RPMI8226 (cell line): ENCODE measurements at regions not wholly inside any gene's neighbourhood (a gene's known extent, or its start where the extent isn't known, plus 50 kb on each side); places are given as distances from the start of the nearest gene placed in this dataset.

ENCODE experiments used
- DNase-seq: peaks from one replicate; pipeline ENCODE4 v3.0.0-alpha.2; 2015

DNA sequence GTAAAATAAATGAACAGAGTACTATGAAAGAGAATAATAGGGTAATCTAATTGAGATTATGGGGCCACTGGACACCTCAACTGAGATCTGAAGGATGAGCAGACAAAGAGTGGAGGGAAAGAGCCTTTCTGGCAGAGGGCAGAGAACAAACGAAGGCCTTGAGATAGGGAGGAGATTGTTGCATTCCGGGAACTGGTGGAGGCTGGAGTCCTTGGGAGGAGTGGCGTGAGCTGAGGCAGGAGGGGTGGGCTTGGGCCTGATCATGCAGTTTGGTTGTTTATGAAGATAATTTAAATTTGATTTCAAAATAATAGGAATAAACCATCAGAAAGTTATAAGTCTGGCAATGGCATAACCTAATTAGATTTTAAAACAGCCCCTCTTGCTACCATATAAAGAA is 59.5 kb upstream of the GALNT15 start:
- no peak for DNase-seq

DNA sequence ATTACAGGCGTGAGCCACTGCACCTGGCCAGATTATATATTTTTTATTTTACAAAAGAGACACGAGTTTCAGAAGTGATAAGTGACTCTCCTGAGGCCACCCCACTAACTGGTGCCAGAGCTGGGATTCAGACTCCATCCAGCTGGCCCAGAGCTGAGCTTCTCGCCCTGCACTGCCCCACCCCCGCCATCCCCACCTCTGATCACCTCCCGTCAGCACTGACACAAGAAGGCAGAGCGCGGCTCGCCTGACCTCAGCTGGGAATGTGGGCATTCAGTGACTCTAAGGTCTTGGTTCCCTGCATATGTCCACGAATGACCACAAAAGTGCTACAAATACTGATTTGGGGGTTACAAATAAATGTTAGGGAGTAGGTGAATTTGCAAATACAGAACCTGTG is 56.1 kb upstream of the GALNT15 start:
- no peak for DNase-seq

DNA sequence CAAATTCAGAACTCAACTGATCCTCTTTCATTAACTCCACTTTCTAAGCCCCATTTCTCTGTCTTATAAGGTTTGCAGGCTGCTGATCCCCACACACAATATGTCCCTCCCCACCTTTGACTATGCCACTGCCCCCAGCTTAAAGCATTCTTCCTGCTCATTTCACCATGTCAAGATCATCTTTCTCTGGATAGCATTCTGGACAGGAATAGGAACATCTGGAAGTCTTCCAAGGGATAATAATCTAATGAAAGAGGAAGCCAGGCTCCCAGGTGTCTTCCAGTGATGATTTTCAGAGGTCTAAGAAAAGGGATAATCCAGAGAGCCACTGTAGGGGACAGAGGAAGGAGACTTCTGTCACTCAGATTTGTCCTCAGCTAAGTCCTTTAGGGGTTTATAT is 54.6 kb upstream of the GALNT15 start:
- DNase-seq: no peak

DNA sequence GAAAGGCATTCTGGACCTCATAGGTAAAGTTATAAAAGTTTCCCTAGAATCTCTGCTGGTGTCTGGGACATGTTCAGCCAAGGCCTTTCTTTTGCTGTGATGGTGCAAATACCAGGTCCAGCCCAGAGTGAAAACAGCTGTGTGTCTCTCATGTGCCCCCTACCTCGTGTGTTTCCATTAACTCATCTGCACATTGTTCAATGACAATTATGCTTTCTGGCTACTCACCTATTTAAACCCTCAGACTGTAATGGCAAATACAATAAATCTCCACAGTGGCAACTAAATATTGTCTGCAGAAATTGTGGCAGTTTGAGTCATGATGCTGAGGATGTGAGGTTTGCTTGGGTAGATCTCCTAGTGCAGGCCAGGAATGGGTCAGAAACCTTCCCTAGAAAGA is 53.1 kb upstream of the GALNT15 start:
- no peak for DNase-seq

DNA sequence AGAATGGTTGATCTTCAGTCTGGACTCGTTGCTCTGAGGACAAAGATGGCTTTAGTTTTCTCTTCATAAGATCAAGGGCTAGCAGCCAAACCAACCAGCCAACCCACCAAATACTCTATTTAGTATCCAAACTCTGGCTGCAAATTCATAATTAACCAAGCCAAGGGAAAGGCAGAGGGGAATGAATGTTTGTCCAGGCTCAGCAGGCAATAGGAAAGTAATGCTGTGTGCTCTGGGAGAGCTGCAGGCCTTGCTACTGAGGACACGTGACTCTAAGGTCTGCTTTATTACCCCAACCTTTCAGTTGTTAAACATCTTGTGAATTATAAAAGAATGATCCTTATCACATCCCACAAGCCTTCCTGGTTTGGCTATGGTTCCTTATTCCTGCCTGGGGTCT is 52.3 kb upstream of the GALNT15 start:
- no peak for DNase-seq

DNA sequence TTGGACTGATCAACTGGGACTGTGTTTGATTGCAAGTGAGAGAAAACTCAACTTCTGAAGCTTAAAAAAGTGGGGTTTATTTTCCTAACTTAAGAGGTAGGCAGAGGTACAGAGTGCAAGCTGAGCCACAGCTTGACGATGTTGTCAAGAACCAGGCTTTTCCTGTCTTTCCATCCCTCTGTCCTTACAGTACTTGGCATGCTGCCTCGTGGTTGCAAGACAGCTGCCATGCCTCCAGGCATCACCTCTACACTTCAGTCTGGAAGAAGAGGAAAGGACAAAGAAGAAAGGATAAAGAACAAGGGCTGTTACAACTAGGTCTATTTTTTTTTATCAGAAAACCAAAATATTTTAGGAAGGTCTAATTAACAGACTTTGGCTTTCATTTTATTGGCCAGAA is 51.8 kb upstream of the GALNT15 start:
- DNase-seq: no peak

DNA sequence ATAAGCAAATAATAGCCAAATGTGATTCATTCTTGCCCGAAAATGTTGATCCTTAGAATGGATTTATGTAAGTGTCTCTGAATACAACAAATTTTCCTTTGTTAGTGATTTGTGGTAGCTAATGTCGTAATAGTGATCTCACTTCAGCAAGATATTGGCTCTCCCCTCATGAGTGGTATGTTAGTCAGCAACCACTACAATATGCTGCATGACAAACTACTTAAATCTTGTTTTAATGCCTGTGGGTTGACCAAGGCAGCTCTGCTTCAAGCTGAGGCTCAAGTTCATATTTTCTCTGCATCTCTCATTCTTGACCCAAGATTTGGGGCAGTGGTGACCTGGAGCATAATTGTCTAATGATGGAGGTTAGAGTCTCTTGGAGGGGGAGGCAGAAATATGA is 49.8 kb upstream of the GALNT15 start:
- DNase-seq: no peak
